PC-9 (cell line): ENCODE measurements at regions not wholly inside any gene's neighbourhood (a gene's known extent, or its start where the extent isn't known, plus 50 kb on each side); places are given as distances from the start of the nearest gene placed in this dataset.

Experiments
- BruUV-seq: library from RNA; stranded (reverse); fragments of 400-500 nt; replicated peaks from 2 replicates; lab custom pipeline; 2021; lab: Mats Ljungman, UMichigan
- CTCF ChIA-PET: fragments of 300-600 bp; sonication (Branson Sonifier 250); formaldehyde crosslinking; loops from one replicate; lab custom pipeline; 2022; ENCODE audit warnings: antibody characterized with exemption; lab: Charles Lee
- POLR2A ChIA-PET: fragments of 300-600 bp; sonication (Branson Sonifier 250); formaldehyde crosslinking; loops from one replicate; lab custom pipeline; 2022; ENCODE audit warnings: antibody characterized with exemption; ENCODE audit not compliant: unreplicated experiment; lab: Charles Lee
- DNase-seq, 2 experiments: peaks; one replicate each; pipeline versions ENCODE4 v3.0.0 to v3.0.0-alpha.2; 2015 to 2022; ENCODE audit warnings: mixed read lengths in 1 of 2
- H2AFZ ChIP-seq: fragments of 200-600 bp; sonication (generic); 2 replicates; pipeline ENCODE4 v1.8.1; 2017; ENCODE audit warnings: antibody characterized with exemption
- H3F3A ChIP-seq: fragments of 200-600 bp; sonication (generic); 2 replicates; pipeline ENCODE4 v1.8.1; 2017; ENCODE audit warnings: antibody characterized with exemption, mild to moderate bottlenecking, low read depth; ENCODE audit not compliant: insufficient read depth
- H3K27ac ChIP-seq: fragments of 200-600 bp; sonication (generic); 2 replicates; pipeline ENCODE4 v1.6.1; 2016; ENCODE audit warnings: mixed run types
- H3K27me3 ChIP-seq: fragments of 200-600 bp; sonication (generic); 2 replicates; pipeline ENCODE4 v1.6.1; 2016; ENCODE audit warnings: low read depth, mixed run types; ENCODE audit not compliant: insufficient read depth
- H3K36me3 ChIP-seq: fragments of 200-600 bp; sonication (generic); 2 replicates; pipeline ENCODE4 v1.6.1; 2016; ENCODE audit warnings: low read depth, mixed run types
- H3K4me1 ChIP-seq: fragments of 200-600 bp; sonication (generic); replicated peaks from 2 replicates; pipeline ENCODE4 v1.6.1; 2016; ENCODE audit warnings: mixed run types; ENCODE audit not compliant: insufficient read depth
- H3K4me2 ChIP-seq: fragments of 200-600 bp; sonication (generic); 2 replicates; pipeline ENCODE4 v1.6.1; 2017; ENCODE audit warnings: mixed run types
- H3K4me3 ChIP-seq: fragments of 200-600 bp; sonication (generic); 2 replicates; pipeline ENCODE4 v1.6.1; 2016; ENCODE audit warnings: mixed run types
- H3K79me2 ChIP-seq: fragments of 200-600 bp; sonication (generic); 2 replicates; pipeline ENCODE4 v1.6.1; 2017; ENCODE audit warnings: low read depth, mixed run types
- H3K9me2 ChIP-seq: fragments of 200-600 bp; sonication (generic); 2 replicates; pipeline ENCODE4 v1.8.1; 2017; ENCODE audit warnings: mild to moderate bottlenecking; ENCODE audit not compliant: insufficient read depth
- H3K9me3 ChIP-seq: fragments of 200-600 bp; sonication (generic); 2 replicates; pipeline ENCODE4 v1.8.1; 2016; ENCODE audit warnings: low read depth; ENCODE audit not compliant: insufficient read depth
- H4K20me1 ChIP-seq: fragments of 200-600 bp; sonication (generic); 2 replicates; pipeline ENCODE4 v1.8.1; 2017; ENCODE audit not compliant: insufficient read depth
- EZH2 ChIP-seq: fragments of 200-600 bp; sonication (generic); IDR thresholded peaks from 2 replicates; pipeline ENCODE4 v1.8.0; 2017; ENCODE audit warnings: antibody characterized with exemption, low read depth
- intact Hi-C: fragments of 100-400 bp; cut with micrococcal nuclease; formaldehyde crosslinking; loops from one replicate; pipeline ENCODE4 v1.10.0; 2022; ENCODE audit not compliant: unreplicated experiment
- TF ChIP-seq, protein P1 (sequence below): fragments of 200-600 bp; sonication (generic); conservative IDR thresholded peaks from 2 replicates; pipeline ENCODE4 v1.6.1; 2017; ENCODE audit warnings: mixed run types, antibody characterized with exemption, mild to moderate bottlenecking, moderate library complexity

GRCh38 chr5:114912189-114912920 is 257.4 kb downstream of the TRIM36 start:
- no TSS peak for BruUV-seq

DNA sequence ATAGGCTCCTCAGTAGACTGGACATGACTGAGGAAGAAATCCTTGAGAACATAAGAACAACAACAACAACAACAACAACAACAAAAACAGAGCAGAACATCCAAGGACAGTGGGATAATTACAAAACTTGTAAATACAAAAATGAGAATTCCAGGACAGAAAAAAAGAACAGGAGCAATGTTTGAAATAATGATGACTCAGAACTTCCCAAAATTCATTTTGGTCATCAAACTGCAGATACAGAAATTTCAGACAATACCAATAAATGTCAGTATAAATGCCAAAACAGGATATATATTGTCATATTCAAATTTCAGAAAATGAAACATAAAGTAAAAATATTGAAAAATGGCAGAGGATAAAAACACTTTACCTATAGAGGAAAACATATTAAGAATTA is 259.0 kb downstream of the TRIM36 start:
- Histone ChIP-seq H3K9me3 (no peaks in the 10 kb centered on the region), H3K27me3 (no peaks in the 10 kb centered on the region), H3K4me1 (no peaks in the 10 kb centered on the region), H3F3A (no peaks in the 10 kb centered on the region), H2AFZ (no peak overlapping the region), H3K9me2 (no peaks in the 10 kb centered on the region), H3K79me2 (no peaks in the 10 kb centered on the region), H4K20me1 (no peaks in the 10 kb centered on the region), H3K36me3 (no peaks in the 10 kb centered on the region), H3K27ac (no peak overlapping the region), H3K4me2 (no peak overlapping the region), H3K4me3 (no peak overlapping the region)
- TF ChIP-seq, protein P1, sequence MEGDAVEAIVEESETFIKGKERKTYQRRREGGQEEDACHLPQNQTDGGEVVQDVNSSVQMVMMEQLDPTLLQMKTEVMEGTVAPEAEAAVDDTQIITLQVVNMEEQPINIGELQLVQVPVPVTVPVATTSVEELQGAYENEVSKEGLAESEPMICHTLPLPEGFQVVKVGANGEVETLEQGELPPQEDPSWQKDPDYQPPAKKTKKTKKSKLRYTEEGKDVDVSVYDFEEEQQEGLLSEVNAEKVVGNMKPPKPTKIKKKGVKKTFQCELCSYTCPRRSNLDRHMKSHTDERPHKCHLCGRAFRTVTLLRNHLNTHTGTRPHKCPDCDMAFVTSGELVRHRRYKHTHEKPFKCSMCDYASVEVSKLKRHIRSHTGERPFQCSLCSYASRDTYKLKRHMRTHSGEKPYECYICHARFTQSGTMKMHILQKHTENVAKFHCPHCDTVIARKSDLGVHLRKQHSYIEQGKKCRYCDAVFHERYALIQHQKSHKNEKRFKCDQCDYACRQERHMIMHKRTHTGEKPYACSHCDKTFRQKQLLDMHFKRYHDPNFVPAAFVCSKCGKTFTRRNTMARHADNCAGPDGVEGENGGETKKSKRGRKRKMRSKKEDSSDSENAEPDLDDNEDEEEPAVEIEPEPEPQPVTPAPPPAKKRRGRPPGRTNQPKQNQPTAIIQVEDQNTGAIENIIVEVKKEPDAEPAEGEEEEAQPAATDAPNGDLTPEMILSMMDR: no peak
- TF ChIP-seq EZH2: no peak
- CTCF ChIA-PET: no interaction called here
- intact Hi-C loops: no loop called here
- no peak for DNase-seq
- POLR2A ChIA-PET: no interaction called here
- no TSS peak for BruUV-seq

More at GRCh38 chr5:114912189-114912920, 257.4 kb downstream of the TRIM36 start:
- Histone ChIP-seq H3K9me3 (no peaks in the 10 kb centered on the region), H3K4me2 (no peak overlapping the region), H2AFZ (no peak overlapping the region), H3K4me1 (no peaks in the 10 kb centered on the region), H3K9me2 (no peaks in the 10 kb centered on the region), H3K79me2 (no peaks in the 10 kb centered on the region), H3K27ac (no peak overlapping the region), H3K27me3 (no peaks in the 10 kb centered on the region), H3K4me3 (no peak overlapping the region), H4K20me1 (no peaks in the 10 kb centered on the region), H3F3A (no peaks in the 10 kb centered on the region), H3K36me3 (no peaks in the 10 kb centered on the region)
- intact Hi-C loops: no loop called here
- TF ChIP-seq EZH2: no peak
- TF ChIP-seq, protein P1: no peak
- no peak for DNase-seq
- POLR2A ChIA-PET: no interaction called here
- CTCF ChIA-PET: no interaction called here

DNA sequence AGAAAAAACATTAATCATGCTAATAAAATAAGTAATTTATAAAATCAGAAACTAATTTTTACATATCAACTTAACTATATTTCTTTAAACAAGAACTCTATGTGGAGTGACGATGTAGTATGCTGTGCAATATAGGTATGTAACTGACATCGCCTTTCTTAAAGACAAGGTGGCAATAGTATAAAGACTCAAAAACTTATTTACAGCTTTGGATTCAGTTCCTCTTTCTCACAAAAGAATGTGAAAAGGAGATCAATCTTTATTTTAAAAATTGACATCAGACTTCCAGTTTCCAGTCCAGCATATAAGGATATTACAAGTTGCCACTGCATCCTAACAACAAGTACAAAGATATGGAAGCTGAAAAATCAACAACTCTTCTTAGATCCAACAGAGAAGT is 260.3 kb downstream of the TRIM36 start:
- no peaks in the 10 kb centered on the region for H3K9me3 ChIP-seq
- H3K4me1 ChIP-seq: no peaks in the 10 kb centered on the region
- intact Hi-C loops: no loop called here
- no peaks in the 10 kb centered on the region for H3F3A ChIP-seq
- no peak for DNase-seq
- no peaks in the 10 kb centered on the region for H4K20me1 ChIP-seq
- H3K27me3 ChIP-seq: no peaks in the 10 kb centered on the region
- no peak overlapping the region for H3K4me3 ChIP-seq
- ChIA-PET CTCF (no interaction called here), POLR2A (no interaction called here)
- no peak overlapping the region for H3K27ac ChIP-seq
- no peak overlapping the region for H2AFZ ChIP-seq
- H3K79me2 ChIP-seq: no peaks in the 10 kb centered on the region
- H3K4me2 ChIP-seq: no peak overlapping the region
- H3K36me3 ChIP-seq: no peaks in the 10 kb centered on the region
- no peak for TF ChIP-seq EZH2
- TF ChIP-seq, protein P1: no peak
- no peaks in the 10 kb centered on the region for H3K9me2 ChIP-seq
- BruUV-seq: no TSS peak
